Hematopoietic multipotent progenitor cell (in vitro differentiated cells): ENCODE measurements at regions not wholly inside any gene's neighbourhood (a gene's known extent, or its start where the extent isn't known, plus 50 kb on each side); places are given as distances from the start of the nearest gene placed in this dataset. TPM values are rescaled to one million over a fixed set of nuclear protein-coding genes. Genes with fewer than 3 reads are reported as not detected.
A peak's percentile ranks its signal among the peaks of the same experiment; 100 is the strongest.
"Not testable (repeated sequence)": the region's sequence is repeated elsewhere in the genome, so short reads cannot be mapped to it uniquely, and the experiment has no call there.

ENCODE experiments used
- DNase-seq, 3 donors: peaks; one replicate each; pipeline ENCODE4 v3.0.0-alpha.2; 2011 to 2015; ENCODE audit warnings: low read depth in 2 of 3, low spot score in 2 of 3
- small RNA-seq: library from RNA; depleted of rRNA; stranded (forward); fragments of <200 nt; gene quantifications from one replicate; pipeline ENCODE3, GENCODE V24; 2012

DNA sequence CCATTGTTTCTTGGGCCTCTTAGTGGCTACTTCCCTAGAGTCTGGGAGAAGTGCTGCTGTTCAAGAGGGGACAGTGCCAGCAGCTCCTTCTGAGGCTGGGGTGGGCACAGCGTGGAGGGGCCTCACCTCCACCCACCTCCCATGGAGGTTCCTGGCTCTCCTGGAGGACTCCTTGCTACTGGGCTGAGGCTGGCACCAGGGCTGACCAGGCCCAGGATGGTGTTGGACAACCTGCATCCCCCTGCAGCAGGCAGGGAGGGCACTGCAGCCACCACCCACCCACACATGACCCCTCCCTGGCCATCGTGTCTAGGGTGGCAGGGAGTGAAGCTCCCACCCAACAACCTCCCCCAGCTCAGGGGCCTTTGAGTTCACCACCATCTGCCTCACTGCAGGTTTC, 1549.3 kb upstream of the USP9Y start:
- not testable (repeated sequence) for DNase-seq

DNA sequence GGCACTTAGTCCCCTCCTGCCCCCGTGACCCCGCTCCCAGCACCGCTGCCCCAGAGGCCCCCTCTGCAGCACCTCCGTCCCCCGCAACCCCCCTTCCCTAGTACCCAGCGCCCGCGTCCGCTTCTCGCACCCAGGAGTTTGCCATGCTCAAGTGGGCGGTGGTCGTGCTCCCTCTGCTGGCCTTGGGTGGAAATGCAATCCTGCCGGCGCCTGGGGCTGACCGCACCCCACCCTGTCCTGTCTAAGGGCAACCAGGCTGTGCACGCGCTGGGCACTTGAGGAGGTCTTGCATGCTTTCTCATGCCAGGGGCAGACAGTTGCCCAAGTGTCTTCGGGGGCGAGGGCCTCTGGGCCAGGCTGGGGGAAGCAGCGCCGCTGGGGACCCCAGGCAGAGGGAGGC, 1544.9 kb upstream of the USP9Y start:
- not testable (repeated sequence) for DNase-seq

DNA sequence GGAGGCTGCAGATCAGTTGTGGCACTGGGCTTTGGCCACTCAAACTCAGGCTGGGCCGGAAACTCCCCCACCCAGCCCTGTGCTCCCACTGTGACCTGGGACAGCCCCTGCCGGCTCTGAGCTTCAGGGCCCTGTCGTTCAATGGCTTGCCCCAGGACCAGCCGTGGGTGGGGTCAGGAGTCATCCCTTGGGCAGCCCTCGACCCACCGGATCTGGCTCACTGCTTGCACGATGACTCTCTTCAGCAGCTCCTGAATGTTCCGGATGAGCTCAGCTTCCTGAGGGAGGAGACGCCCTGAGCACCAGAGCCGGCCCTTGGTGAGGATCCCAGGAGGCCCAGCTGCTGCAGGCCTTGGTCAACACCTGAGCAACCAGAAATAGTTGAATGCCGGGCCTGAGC, 1544.2 kb upstream of the USP9Y start:
- DNase-seq = not testable (repeated sequence)

DNA sequence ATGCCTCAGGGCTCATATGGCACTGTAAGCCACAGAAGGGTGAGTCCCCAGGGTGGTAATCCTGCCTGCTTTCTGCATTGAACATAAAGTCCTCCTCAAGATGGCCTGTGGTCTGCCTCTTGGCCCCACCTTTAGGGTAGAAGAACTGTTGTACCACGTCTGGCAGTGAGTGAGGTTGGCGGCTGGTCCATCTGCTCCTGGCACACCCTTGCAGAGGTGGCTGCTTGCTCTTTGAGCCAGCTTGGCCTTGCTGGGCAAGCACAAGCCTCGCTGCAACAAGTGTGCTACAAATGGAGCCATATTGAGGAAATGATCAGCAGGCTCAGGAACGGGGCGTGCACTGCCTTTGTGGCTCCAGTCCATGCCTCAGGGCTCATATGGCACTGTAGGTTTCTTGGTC, 1524.0 kb upstream of the USP9Y start:
- not testable (repeated sequence) for DNase-seq

DNA sequence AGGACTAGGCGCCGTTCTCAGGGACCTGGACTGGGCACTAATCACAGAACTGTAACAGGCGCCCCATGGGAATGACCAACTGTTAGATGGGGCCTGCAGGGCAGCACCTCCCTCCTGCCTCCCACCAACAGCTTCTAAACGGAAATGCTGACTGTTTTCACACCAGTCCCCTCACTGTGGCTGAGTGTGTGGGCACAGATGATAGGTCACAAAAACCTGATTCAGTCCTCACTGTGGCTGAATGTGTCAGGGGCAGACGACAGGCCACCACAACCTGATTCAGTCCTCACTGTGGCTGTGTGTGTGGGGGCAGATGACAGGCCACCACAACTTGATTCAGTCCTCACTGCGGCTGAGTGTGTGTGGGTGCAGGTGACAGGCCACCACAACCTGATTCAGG, 1499.9 kb upstream of the USP9Y start:
- DNase-seq = peak in 1 of 3 donors; percentile 0

DNA sequence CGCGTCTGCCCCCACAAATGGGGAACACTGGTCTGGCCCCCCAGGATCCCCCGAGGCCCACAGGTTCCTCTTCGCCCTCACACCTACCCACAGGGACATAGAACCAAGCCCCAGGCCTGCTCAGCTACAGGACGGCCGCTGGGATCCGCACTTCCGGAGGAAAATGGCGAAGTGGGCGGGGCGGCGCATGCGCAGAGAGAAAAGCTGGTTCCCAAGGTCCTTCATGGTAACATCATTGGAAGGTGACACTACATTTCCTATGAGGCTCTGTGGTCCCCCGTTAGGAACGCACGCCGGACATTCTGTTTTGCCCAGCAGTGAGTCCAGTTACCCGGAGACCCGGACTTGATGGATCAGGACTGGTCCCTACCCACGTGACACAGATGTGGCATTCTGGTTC, 1486.2 kb upstream of the USP9Y start:
- DNase-seq = peak in 1 of 3 donors; percentile 45

Small RNA genes lying in the stretch of these regions (small RNA-seq; reads per million reads assigned to genes)
- gene AC134878.1 (not detected), gene AC140113.1 (not detected), gene AC140113.2 (not detected), gene AC140113.3 (not detected), gene AC140113.4 (not detected), gene ANKRD20A6P (not detected)
